ENCODE measurements at regions not wholly inside any gene's neighbourhood (a gene's known extent, or its start where the extent isn't known, plus 50 kb on each side); places are given as distances from the start of the nearest gene placed in this dataset.
"Not testable (repeated sequence)": the region's sequence is repeated elsewhere in the genome, so short reads cannot be mapped to it uniquely, and the experiment has no call there.

- no peak for DNase-seq (ENCODE audit: low spot score)
Measured at GRCh38 chr4:85018983-85019382, 52.5 kb upstream of the WDFY3 start.

- no peak for DNase-seq (ENCODE audit: low spot score)
Measured at GRCh38 chr4:85019411-85019810, 52.9 kb upstream of the WDFY3 start.

- DNase-seq (ENCODE audit: low spot score), result no peak
Measured at GRCh38 chr4:85024671-85025070, 58.2 kb upstream of the WDFY3 start.

- DNase-seq (ENCODE audit: low spot score), result peak; percentile 9
Measured at GRCh38 chr4:85028910-85029309, 62.4 kb upstream of the WDFY3 start.

DNA sequence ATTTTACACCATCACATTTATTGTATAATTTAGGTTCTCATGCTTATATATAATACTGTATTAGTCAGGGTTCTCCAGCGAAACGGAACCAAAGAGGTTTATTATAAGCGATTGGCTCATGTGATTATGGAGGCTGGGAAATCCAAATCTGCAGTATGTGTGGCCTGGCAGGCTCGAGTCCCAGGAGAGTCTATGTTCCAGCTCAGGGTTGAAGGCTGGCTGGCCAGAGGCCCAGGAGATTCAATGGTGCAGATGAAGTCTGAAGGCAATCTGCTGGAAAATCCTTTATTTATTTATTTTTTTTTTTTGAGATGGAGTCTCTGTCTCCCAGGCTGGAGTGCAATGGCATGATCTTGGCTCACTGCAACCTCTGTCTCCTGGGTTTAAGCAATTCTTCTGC is 63.0 kb upstream of the WDFY3 start:
- DNase-seq (ENCODE audit: low spot score), result no peak

GRCh38 chr4:85030156-85030555 is 63.7 kb upstream of the WDFY3 start:
- DNase-seq (ENCODE audit: low spot score), result no peak

DNA sequence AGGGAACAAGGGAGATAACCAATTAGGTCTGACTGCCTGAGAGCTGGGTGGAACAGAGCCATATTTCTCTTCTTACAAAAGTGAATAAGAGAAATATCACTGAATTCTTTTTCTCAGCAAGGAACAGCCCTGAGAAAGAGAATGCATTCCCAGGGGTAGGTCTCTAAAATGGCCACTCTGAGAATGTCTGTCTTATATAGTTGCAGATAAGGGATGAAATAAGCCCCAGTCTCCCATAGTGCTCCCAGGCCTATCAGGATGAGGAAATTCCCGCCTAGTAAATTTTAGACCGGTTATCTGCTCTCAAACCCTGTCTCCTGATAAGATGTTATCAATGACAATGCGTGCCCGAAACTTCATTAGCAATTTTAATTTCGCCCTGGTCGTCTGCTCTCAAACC is 67.3 kb upstream of the WDFY3 start:
- not testable (repeated sequence) for DNase-seq (ENCODE audit: low spot score)

DNA sequence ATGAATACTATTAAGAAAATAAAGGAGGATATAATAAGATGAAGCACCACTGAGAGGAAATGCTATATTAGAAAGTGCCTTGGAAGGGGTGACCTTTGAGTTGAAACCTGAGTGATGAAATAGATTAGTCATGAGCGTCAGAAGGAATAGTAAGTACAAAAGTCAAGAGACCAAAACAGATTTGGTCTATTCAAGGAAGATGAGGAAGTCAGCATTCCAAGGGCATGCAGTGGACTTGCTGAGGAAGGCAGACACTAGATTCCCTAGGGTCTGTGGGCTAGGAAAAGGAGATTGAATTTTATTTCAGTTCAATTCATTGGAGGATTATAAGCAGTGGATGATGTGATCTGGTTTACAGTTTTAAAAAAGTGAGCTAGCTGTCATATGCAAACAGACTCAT is 73.0 kb upstream of the WDFY3 start:
- peak; percentile 78 for DNase-seq (ENCODE audit: low spot score)

- DNase-seq (ENCODE audit: low spot score), result peak; percentile 59
Measured at GRCh38 chr4:85043812-85044496, 77.5 kb upstream of the WDFY3 start.

DNA sequence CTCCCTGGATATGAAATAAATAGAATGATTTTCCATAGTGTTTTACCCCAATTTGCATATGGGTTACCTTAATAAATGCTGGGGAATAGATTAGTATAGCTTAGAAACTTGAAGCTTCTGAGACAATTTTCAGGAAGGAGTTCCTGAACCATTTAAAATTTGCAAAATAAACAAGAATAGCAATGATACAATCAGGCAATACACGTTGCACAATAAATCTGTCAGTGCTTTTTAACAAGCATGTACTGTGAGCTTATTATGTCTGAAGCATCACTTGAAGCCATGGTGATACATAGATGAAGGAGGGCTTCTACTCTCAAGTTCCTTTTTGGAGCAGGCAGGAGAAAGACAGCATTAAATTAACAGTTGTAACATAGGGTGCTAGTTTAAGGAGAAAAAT is 84.2 kb upstream of the WDFY3 start:
- DNase-seq (ENCODE audit: low spot score), result no peak

DNA sequence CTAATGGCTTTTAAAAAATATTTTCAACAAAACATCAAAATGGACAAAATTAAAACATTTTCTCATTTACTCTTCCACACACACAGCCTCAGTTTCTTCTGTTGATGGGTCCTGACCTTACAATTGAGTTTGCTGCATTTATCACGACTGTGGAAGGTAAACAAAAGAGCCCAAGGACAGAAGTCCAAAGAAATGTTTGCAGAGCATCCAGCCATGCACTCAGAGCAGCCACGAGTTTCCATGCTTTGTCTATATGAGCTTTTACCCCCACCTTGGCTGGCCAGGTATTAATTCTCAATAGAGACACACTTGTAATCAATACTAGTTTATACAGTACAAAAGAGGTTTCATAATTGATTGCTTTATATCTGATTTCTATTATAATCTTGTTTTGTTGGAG is 85.0 kb upstream of the WDFY3 start:
- no peak for DNase-seq (ENCODE audit: low spot score)

DNA sequence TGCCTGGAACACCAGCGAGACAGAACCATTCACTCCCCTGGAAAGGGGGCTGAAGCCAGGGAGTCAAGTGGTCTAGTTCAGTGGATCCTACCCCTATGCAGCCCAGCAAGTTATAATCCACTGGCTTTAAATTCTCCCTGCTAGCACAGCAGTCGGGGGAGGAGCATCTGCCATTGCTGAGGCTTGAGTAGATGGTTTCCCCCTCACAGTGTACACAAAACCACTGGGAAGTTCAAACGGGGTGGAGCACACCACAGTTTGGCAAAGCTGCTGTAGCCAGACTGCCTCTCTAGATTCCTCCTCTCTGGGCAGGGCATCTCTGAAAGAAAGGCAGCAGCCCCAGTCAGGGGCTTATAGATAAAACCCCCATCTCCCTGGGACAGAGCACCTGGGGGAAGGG is 88.4 kb upstream of the WDFY3 start:
- not testable (repeated sequence) for DNase-seq (ENCODE audit: low spot score)

GRCh38 chr4:85058551-85058950 is 92.1 kb upstream of the WDFY3 start:
- DNase-seq (ENCODE audit: low spot score), result no peak

GRCh38 chr4:85061974-85062373 is 95.5 kb upstream of the WDFY3 start:
- DNase-seq (ENCODE audit: low spot score), result no peak

GRCh38 chr4:85062466-85062865 is 96.0 kb upstream of the WDFY3 start:
- no peak for DNase-seq (ENCODE audit: low spot score)

GRCh38 chr4:85067342-85067741 is 100.9 kb upstream of the WDFY3 start:
- no peak for DNase-seq (ENCODE audit: low spot score)

DNA sequence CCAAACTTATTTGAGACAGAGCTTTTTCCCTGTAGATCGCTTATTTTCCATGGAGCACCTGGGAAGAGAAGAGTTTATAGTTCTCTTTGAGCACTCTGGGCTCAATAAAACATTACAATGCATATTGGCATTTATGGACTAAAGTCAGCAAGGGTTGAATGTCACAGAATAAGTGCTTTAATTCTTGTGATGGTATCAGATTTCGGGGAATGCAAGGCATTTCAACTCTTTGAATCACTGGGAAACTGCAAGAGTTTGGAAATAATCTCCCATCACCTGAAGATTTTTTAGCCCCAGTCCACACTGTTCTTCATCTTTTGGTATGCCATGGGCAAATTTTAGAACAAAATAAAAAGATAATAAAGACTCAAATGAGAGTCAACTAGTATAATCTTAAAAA is 111.5 kb upstream of the WDFY3 start:
- no peak for DNase-seq (ENCODE audit: low spot score)

DNA sequence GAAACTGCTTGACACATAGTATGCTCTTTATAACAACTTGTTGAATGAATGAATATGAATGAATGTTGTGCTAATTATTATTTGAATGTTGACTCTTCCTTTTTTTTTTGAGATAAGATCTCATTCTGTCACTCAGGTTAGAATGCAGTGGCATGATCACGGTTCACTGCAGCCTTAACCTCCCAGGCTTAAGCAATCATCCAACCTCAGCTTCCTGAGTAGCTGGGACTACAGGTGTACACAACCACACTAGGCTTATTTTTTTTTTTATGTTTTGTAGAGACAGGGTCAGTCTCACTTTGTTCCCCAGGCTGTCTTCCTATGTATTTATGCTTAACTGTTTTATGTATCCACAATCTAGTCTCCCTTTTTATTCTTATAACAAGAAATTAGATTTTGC is 114.7 kb upstream of the WDFY3 start:
- peak; percentile 47 for DNase-seq (ENCODE audit: low spot score)

DNA sequence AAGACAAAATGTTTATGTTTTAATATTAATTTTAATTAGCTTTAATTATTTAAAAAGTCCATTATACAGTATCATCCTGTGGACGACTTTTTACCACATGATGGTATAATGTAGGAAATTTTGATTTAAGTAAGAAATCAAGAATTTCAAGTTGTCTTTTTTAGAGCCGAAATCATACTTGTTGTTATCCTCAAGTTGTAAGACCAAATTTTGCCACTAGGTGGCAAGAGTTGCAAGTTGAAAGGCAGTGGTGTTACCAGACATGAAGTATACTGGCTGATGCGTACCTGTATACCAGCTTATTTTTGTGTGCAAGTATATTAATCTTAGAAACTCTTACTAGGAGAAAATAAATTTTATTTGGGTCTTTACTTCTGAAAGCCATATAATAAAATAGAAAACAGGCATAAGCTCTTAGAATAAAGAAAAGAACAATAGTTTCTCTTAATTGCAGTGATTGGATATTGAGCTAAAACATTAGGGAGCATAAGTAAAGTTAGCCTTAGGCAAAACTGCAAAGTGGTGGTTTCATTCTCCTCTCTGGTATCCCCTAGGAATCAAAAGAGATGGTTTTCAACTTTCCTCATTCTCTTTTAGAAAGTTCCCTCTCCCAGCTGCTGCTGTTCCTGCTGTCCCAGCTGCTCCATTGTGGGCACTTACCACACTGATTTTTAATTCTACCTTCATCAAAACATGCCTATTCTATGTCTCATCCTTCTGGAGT is 118.0 kb upstream of the WDFY3 start:
- peak; percentile 65 for DNase-seq (ENCODE audit: low spot score)

- DNase-seq (ENCODE audit: low spot score), result no peak
Measured at GRCh38 chr4:85086721-85087120, 120.2 kb upstream of the WDFY3 start.

GRCh38 chr4:85092536-85092935 is 126.0 kb upstream of the WDFY3 start:
- no peak for DNase-seq (ENCODE audit: low spot score)

GRCh38 chr4:85092943-85093342 is 126.5 kb upstream of the WDFY3 start:
- no peak for DNase-seq (ENCODE audit: low spot score)

- no peak for DNase-seq (ENCODE audit: low spot score)
Measured at GRCh38 chr4:85094735-85095134, 128.2 kb upstream of the WDFY3 start.

- no peak for DNase-seq (ENCODE audit: low spot score)
Measured at GRCh38 chr4:85102606-85103005, 136.1 kb upstream of the WDFY3 start.

All from kidney tubule cell (primary cell).